ENCODE measurements at regions not wholly inside any gene's neighbourhood (a gene's known extent, or its start where the extent isn't known, plus 50 kb on each side); places are given as distances from the start of the nearest gene placed in this dataset.

DNA sequence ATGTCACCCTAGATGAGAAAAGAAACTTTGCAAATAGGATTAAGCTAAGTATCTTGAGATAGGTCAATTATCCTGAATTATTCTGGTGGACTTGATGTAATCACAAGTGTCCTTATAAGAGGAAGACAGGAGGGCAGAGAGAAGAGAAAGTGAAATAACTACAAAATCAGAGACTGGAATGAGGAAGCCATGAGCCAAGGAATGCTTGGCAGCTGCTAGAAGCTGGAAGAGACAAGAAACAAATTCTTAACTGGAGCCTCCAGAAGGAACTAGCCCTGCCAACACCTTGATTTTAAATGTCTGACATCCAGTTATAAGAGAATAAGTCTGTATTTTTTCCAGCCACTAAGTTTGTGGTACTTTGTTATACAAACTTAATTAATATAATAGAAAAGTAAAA lies 480.0 kb downstream of the NR2F1-AS1 start:
- Mint-ChIP-seq H3K9me3 (peaks cover 2% of the 10 kb centered on the region), H3K27ac (no peak overlapping the region), H3K36me3 (ENCODE audit: low read depth) (no peaks in the 10 kb centered on the region), H3K27me3 (peaks cover 2% of the 10 kb centered on the region), H3K4me1 (ENCODE audit: low read depth) (no peaks in the 10 kb centered on the region), H3K4me3 (no peak overlapping the region)
- ChIA-PET CTCF (no interaction called here), POLR2A (no interaction called here)
- intact Hi-C loops (cut with micrococcal nuclease) = no loop called here
- no peak for DNase-seq
- no peak for ATAC-seq
- no peak for TF ChIP-seq CTCF (IDR thresholded peaks at IDR 0.05)

DNA sequence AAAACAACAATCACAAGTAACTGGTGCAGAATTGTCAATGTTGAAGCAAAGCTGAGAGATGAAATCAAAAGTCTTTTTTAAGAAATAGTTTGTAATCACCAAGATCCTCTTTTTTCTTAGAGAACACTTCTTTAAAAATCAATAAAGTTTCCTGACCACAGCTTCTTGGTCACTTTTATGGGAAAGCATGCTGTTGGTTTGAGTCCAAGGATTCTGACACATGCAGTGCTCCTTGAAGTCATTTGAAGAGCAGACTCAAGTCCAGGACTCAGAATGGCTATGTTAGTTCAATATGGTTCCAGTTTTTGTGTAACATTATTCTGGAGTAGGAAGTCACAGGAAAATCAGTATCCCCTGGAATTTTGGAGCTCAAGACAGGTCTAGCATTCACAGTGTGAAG lies 480.6 kb downstream of the NR2F1-AS1 start:
- no peak for TF ChIP-seq CTCF (IDR thresholded peaks at IDR 0.05)
- peaks cover 1% of the 10 kb centered on the region for H3K27me3 Mint-ChIP-seq
- H3K9me3 Mint-ChIP-seq = peaks cover 3% of the 10 kb centered on the region
- ChIA-PET POLR2A (no interaction called here), CTCF (no interaction called here)
- no peak overlapping the region for H3K4me3 Mint-ChIP-seq
- ATAC-seq = no peak
- no peak for DNase-seq
- H3K36me3 Mint-ChIP-seq (ENCODE audit: low read depth) = no peaks in the 10 kb centered on the region
- no peak overlapping the region for H3K27ac Mint-ChIP-seq
- no peaks in the 10 kb centered on the region for H3K4me1 Mint-ChIP-seq (ENCODE audit: low read depth)
- intact Hi-C loops (cut with micrococcal nuclease) = no loop called here

GRCh38 chr5:93099902-93100347 lies 481.1 kb downstream of the NR2F1-AS1 start:
- no peak for TF ChIP-seq CTCF (IDR thresholded peaks at IDR 0.05)
- no peak overlapping the region for H3K4me3 Mint-ChIP-seq

DNA sequence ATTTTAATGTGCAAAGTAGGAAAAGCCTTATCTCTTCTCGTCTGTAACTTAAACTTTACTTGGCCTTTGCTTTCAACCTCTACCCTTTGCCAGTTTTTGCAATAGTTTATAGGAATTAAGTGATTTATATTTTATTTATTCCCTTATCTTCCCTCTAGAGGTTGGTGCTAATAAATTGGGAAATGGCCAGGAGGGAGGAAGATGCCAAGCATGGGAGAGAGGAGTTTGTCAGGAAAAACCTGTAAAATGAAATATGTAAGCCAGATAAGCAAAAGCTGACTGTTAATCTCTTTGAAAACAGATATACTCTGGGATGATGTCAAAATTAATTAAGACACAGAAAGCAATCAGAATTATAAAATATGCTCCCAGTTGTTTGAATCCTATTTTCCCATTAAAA lies 484.5 kb downstream of the NR2F1-AS1 start:
- Mint-ChIP-seq H3K27me3 (no peaks in the 10 kb centered on the region), H3K4me3 (no peak overlapping the region), H3K36me3 (ENCODE audit: low read depth) (no peaks in the 10 kb centered on the region), H3K4me1 (ENCODE audit: low read depth) (no peaks in the 10 kb centered on the region), H3K27ac (no peak overlapping the region), H3K9me3 (peaks cover 5% of the 10 kb centered on the region)
- ChIA-PET POLR2A (no interaction called here), CTCF (no interaction called here)
- DNase-seq (no peak), ATAC-seq (no peak)
- intact Hi-C loops (cut with micrococcal nuclease) = no loop called here
- TF ChIP-seq CTCF (IDR thresholded peaks at IDR 0.05) = no peak

More at GRCh38 chr5:93099902-93100347, 481.1 kb downstream of the NR2F1-AS1 start:
- no peak for DNase-seq
- ChIA-PET CTCF (no interaction called here), POLR2A (no interaction called here)
- Mint-ChIP-seq H3K27ac (no peak overlapping the region), H3K36me3 (ENCODE audit: low read depth) (no peaks in the 10 kb centered on the region), H3K9me3 (peaks cover 3% of the 10 kb centered on the region), H3K27me3 (no peaks in the 10 kb centered on the region), H3K4me1 (ENCODE audit: low read depth) (no peaks in the 10 kb centered on the region)
- ATAC-seq = no peak
- intact Hi-C loops (cut with micrococcal nuclease) = no loop called here

DNA sequence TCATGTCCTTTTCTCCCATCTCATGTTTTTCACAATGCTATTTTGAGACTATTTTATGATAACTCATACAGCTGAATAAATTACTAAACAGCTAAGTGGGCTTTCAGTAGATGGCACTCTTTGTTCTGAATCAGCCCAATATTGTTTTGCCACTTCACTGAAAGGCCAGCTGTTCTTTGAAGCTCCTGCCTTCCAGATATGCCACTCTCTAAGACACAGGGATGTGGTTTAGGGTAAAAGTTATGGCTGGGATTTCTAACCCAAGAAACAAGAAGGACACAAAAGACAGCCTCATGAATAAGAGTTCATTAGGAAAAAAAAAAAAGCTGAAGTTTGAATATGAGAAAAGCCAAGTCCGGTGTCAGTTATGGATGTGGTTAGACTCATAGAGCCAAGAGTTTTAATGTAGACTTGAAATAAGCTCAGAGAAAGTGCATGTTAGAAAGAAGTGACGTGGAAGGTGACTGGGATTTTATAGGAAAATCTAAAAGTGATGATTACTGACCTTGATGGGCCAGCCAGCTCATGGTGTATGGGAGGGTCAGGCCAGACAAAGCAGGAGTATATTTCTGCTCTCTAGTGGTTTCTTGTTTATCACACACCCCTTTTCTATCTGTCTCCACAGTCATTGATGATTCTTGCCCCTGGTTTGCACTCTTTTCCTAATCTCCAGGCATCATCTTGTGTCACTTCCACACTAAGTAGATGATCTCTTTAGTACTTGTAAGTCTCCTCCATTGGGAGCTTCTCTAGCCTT lies 488.5 kb downstream of the NR2F1-AS1 start:
- Mint-ChIP-seq H3K9me3 (peaks cover 7% of the 10 kb centered on the region), H3K4me1 (ENCODE audit: low read depth) (no peaks in the 10 kb centered on the region), H3K36me3 (ENCODE audit: low read depth) (no peaks in the 10 kb centered on the region), H3K4me3 (no peak overlapping the region), H3K27me3 (no peaks in the 10 kb centered on the region), H3K27ac (no peak overlapping the region)
- no peak for TF ChIP-seq CTCF (IDR thresholded peaks at IDR 0.05)
- no peak for ATAC-seq
- POLR2A ChIA-PET = interaction anchor here (0.6 kb wide), 1 partner anchor 248 kb away, joined by 3 read pairs; no protein-coding TSS in a partner anchor
- intact Hi-C loops (cut with micrococcal nuclease) = no loop called here
- no peak for DNase-seq
- CTCF ChIA-PET = no interaction called here

All from activated CD8-positive, alpha-beta T cell treated with anti-CD3 and anti-CD28 coated beads for 36 hours (primary cell).